A549 (cell line): ENCODE measurements at regions not wholly inside any gene's neighbourhood (a gene's known extent, or its start where the extent isn't known, plus 50 kb on each side); places are given as distances from the start of the nearest gene placed in this dataset.
A peak's percentile ranks its signal among the peaks of the same experiment; 100 is the strongest.

Source experiments
- ATAC-seq, 2 experiments: fragments of 200-7000 bp in 1 of 2; fragments of >200 bp in 1 of 2; cut with Nextera tagmentation in 1 of 2; cut with Tn5 transposase in 1 of 2; 3 replicates each; pipeline versions ENCODE4 v1.8.0 to v1.9.1; 2018 to 2020; ENCODE audit warnings: mild to moderate bottlenecking in 1 of 2, moderate library complexity in 1 of 2
- CTCF ChIA-PET: fragments of 300-600 bp; sonication (Branson Sonifier 250); formaldehyde crosslinking; extraction: SDS; loops from one replicate; lab custom pipeline; 2021; ENCODE audit warnings: antibody characterized with exemption, inconsistent platforms; lab: Yijun Ruan, JAX
- POLR2A ChIA-PET: fragments of 350-600 bp; formaldehyde crosslinking; extraction: SDS; loops from one replicate; lab custom pipeline; 2021; ENCODE audit warnings: antibody characterized with exemption, inconsistent platforms; lab: Yijun Ruan, JAX
- DNase-seq, 2 experiments: peaks; one replicate each; pipeline versions ENCODE4 v3.0.0 to v3.0.0-alpha.2; 2011 to 2016; ENCODE audit warnings: low read depth in 1 of 2, low spot score in 1 of 2
- FAIRE-seq: peaks from 2 replicates; lab custom pipeline; 2011; peaks lifted over from hg19 to GRCh38; lab: Jason Lieb, UNC
- H3K27ac ChIP-seq, 2 experiments: fragments of >200 bp; sonication (Bioruptor Twin); formaldehyde crosslinking; 3 replicates each; pipeline ENCODE4 v1.5.1; 2016 to 2017
- H3K4me1 ChIP-seq: fragments of >200 bp; sonication (Bioruptor Twin); formaldehyde crosslinking; 3 replicates; pipeline ENCODE4 v1.6.1; 2016
- H3K4me2 ChIP-seq: fragments of >200 bp; sonication (Bioruptor Twin); formaldehyde crosslinking; 3 replicates; pipeline ENCODE4 v1.6.1; 2016
- H3K4me3 ChIP-seq: fragments of >200 bp; sonication (Bioruptor Twin); formaldehyde crosslinking; 3 replicates; pipeline ENCODE4 v1.5.1; 2016
- H3K9me3 ChIP-seq: fragments of >200 bp; sonication (Bioruptor Twin); formaldehyde crosslinking; 3 replicates; pipeline ENCODE4 v1.6.1; 2016
- CBX2 ChIP-seq: fragments of 200-600 bp; sonication (generic); IDR thresholded peaks from 2 replicates; pipeline ENCODE4 v1.6.1; 2016; ENCODE audit warnings: low read depth, mild to moderate bottlenecking, borderline replicate concordance
- CEBPB ChIP-seq, 2 experiments: fragments of >200 bp in 1 of 2; sonication (Bioruptor Twin) in 1 of 2; formaldehyde crosslinking in 1 of 2; IDR thresholded peaks; 2 replicates each; pipeline ENCODE4 v1.6.1; 2012 to 2016
- EHMT2 ChIP-seq: fragments of 200-600 bp; sonication (generic); IDR thresholded peaks from 2 replicates; pipeline ENCODE4 v1.6.1; 2016; ENCODE audit warnings: antibody characterized with exemption, low read depth, mild to moderate bottlenecking, moderate library complexity
- EP300 ChIP-seq, 2 experiments: fragments of >200 bp; sonication (Bioruptor Twin); formaldehyde crosslinking; IDR thresholded peaks; 2 replicates in 1 of 2; 3 replicates in 1 of 2; pipeline ENCODE4 v1.6.1; 2016 to 2017
- FOXS1 ChIP-seq: fragments of 250-450 bp; sonication (Bioruptor Pico); IDR thresholded peaks from 2 replicates; pipeline ENCODE4 v1.5.0; 2020; ENCODE audit warnings: mild to moderate bottlenecking, moderate library complexity
- HEYL ChIP-seq: fragments of 250-450 bp; sonication (Bioruptor Pico); IDR thresholded peaks from 2 replicates; pipeline ENCODE4 v1.8.0; 2021; ENCODE audit warnings: mild to moderate bottlenecking, moderate library complexity
- HOXB13 ChIP-seq: fragments of 250-450 bp; sonication (Bioruptor Pico); IDR thresholded peaks from 2 replicates; pipeline ENCODE4 v1.5.0; 2020; ENCODE audit warnings: low read depth, mild to moderate bottlenecking, moderate library complexity
- HOXB5 ChIP-seq: fragments of 250-450 bp; sonication (Bioruptor Pico); IDR thresholded peaks from 2 replicates; pipeline ENCODE4 v1.5.0; 2020; ENCODE audit warnings: mild to moderate bottlenecking, moderate library complexity
- JUN ChIP-seq, 2 experiments: fragments of >200 bp; sonication (Bioruptor Twin); formaldehyde crosslinking; IDR thresholded peaks; 2 replicates in 1 of 2; 3 replicates in 1 of 2; pipeline ENCODE4 v1.6.1; 2016 to 2017
- JUNB ChIP-seq: fragments of >200 bp; sonication (Bioruptor Twin); formaldehyde crosslinking; IDR thresholded peaks from 2 replicates; pipeline ENCODE4 v1.6.1; 2016
- MAZ ChIP-seq: fragments of 150-350 bp; IDR thresholded peaks from 2 replicates; pipeline ENCODE4 v1.6.1; 2014; ENCODE audit warnings: antibody characterized with exemption, low read depth, low read length, borderline replicate concordance
- NFE2L2 ChIP-seq: fragments of 150-350 bp; conservative IDR thresholded peaks from 2 replicates; pipeline ENCODE4 v1.6.1; 2014; ENCODE audit warnings: low read length
- NPAS2 ChIP-seq: fragments of 250-450 bp; sonication (Bioruptor Pico); IDR thresholded peaks from 2 replicates; pipeline ENCODE4 v1.8.0; 2022; ENCODE audit warnings: mild to moderate bottlenecking, moderate library complexity, borderline replicate concordance
- PHF8 ChIP-seq: fragments of 200-600 bp; sonication (generic); IDR thresholded peaks from 2 replicates; pipeline ENCODE4 v1.6.1; 2016; ENCODE audit warnings: low read depth, mild to moderate bottlenecking, antibody characterized with exemption, moderate library complexity, borderline replicate concordance
- RAD21 ChIP-seq, 2 experiments: fragments of >200 bp in 1 of 2; sonication (Bioruptor Twin) in 1 of 2; formaldehyde crosslinking in 1 of 2; IDR thresholded peaks in 1 of 2; conservative IDR thresholded peaks in 1 of 2; 2 replicates in 1 of 2; 3 replicates in 1 of 2; pipeline ENCODE4 v1.6.1; 2012 to 2018; ENCODE audit warnings: inconsistent platforms in 1 of 2
- RNF2 ChIP-seq: fragments of 200-600 bp; sonication (generic); IDR thresholded peaks from 2 replicates; pipeline ENCODE4 v1.6.1; 2016; ENCODE audit warnings: low read depth, mild to moderate bottlenecking, antibody characterized with exemption, moderate library complexity, borderline replicate concordance
- SMC3 ChIP-seq: fragments of >200 bp; sonication (Bioruptor Twin); formaldehyde crosslinking; IDR thresholded peaks from 3 replicates; pipeline ENCODE4 v1.6.1; 2018; ENCODE audit warnings: inconsistent platforms
- ZFP36 ChIP-seq: fragments of 450-650 bp; IDR thresholded peaks from 2 replicates; pipeline ENCODE4 v1.6.1; 2014; ENCODE audit warnings: borderline replicate concordance; ENCODE audit not compliant: partially characterized antibody
- ZSCAN20 ChIP-seq: fragments of 250-450 bp; sonication (Bioruptor Pico); IDR thresholded peaks from 2 replicates; pipeline ENCODE4 v1.8.0; 2022; ENCODE audit warnings: mild to moderate bottlenecking, moderate library complexity
- WGBS: methylation state at CpG from one replicate; pipeline ENCODE4 v1.1.6; 2017; ENCODE audit errors: missing lambda C conversion rate; 5-methylcytosine and 5-hydroxymethylcytosine counted together
- TF ChIP-seq, protein P1 (sequence below): fragments of >200 bp; sonication (Bioruptor Twin); formaldehyde crosslinking; IDR thresholded peaks from 3 replicates; pipeline ENCODE4 v1.6.1; 2016
- TF ChIP-seq, protein P2 (sequence below): IDR thresholded peaks from 2 replicates; pipeline ENCODE4 v1.6.1; 2012; ENCODE audit warnings: low read depth, borderline replicate concordance
- TF ChIP-seq, protein P3 (sequence below): fragments of >200 bp; sonication (Bioruptor Twin); formaldehyde crosslinking; IDR thresholded peaks from 2 replicates; pipeline ENCODE4 v1.6.1; 2016
- TF ChIP-seq, protein P4 (sequence below): fragments of 200-600 bp; sonication (generic); IDR thresholded peaks from 2 replicates; pipeline ENCODE4 v1.6.1; 2016; ENCODE audit warnings: antibody characterized with exemption, mild to moderate bottlenecking, moderate library complexity

DNA sequence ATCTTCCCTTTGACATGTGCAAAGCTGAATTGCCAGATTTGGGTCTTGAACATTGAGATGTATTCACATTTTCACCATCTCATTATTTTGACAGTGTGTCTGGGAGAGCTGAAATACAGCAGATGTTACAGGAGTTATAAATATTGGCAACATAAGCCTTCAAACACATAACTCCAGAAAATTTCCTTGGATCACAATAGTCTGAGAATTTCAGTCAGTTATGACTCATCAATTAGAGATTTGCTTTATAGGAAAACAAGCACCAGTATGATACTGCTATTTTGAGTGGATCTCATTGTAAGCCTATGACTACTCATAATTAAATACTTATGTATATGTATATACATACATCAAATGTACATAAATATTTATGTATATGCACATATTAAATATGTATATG lies 1171.8 kb downstream of the AMY1C start:
- H3K4me1 ChIP-seq = no peaks in the 10 kb centered on the region
- no peaks in the 10 kb centered on the region for H3K9me3 ChIP-seq
- no peak overlapping the region for H3K4me2 ChIP-seq
- no peak for TF ChIP-seq MAZ
- TF ChIP-seq ZSCAN20 (CRISPR knock-in tag) = no peak
- no peak for TF ChIP-seq HEYL
- no peak for TF ChIP-seq RAD21 (conservative IDR thresholded peaks at IDR 0.05 in 1 of 2, IDR thresholded peaks at IDR 0.05 in 1 of 2)
- TF ChIP-seq JUNB = no peak
- no peak for TF ChIP-seq EHMT2
- ChIA-PET POLR2A (no interaction called here), CTCF (no interaction called here)
- peak in 1 of 2 experiments; percentile 0 for DNase-seq
- ATAC-seq = no peak
- no peak overlapping the region for H3K4me3 ChIP-seq
- FAIRE-seq = no peak
- H3K27ac ChIP-seq = no peak overlapping the region

DNA sequence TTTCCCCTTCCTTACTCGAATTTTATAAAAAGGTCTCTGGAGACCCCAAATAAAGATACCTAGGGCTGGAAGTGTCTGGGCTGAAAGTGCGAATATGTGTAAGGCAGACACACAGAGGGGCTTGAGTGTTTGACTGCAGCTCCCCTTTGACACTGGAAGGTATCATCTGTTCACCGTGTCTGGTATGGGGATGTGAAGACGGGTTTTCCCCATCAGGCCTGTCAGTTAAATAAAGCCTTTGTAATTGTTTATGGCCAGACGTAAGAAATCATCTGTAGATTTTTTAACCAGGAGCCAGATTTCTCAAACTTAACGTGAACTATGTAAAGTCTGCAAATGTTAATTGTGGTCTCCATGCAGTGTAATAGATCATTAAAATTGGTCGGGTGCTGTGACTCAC lies 1173.4 kb downstream of the AMY1C start:
- Histone ChIP-seq H3K9me3 (no peaks in the 10 kb centered on the region), H3K4me1 (no peaks in the 10 kb centered on the region), H3K27ac (no peak overlapping the region), H3K4me3 (no peak overlapping the region), H3K4me2 (no peak overlapping the region)
- DNase-seq (no peak), FAIRE-seq (no peak), ATAC-seq (no peak)
- TF ChIP-seq, protein P1, sequence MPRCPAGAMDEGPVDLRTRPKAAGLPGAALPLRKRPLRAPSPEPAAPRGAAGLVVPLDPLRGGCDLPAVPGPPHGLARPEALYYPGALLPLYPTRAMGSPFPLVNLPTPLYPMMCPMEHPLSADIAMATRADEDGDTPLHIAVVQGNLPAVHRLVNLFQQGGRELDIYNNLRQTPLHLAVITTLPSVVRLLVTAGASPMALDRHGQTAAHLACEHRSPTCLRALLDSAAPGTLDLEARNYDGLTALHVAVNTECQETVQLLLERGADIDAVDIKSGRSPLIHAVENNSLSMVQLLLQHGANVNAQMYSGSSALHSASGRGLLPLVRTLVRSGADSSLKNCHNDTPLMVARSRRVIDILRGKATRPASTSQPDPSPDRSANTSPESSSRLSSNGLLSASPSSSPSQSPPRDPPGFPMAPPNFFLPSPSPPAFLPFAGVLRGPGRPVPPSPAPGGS = no peak
- TF ChIP-seq JUN (IDR thresholded peaks at IDR 0.05) (no peak), NPAS2 (CRISPR knock-in tag) (no peak), SMC3 (no peak)
- TF ChIP-seq, protein P2, sequence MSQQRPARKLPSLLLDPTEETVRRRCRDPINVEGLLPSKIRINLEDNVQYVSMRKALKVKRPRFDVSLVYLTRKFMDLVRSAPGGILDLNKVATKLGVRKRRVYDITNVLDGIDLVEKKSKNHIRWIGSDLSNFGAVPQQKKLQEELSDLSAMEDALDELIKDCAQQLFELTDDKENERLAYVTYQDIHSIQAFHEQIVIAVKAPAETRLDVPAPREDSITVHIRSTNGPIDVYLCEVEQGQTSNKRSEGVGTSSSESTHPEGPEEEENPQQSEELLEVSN = no peak
- ChIA-PET POLR2A (no interaction called here), CTCF (no interaction called here)
- WGBS = 11% methylated on average over 7 of the region's 7 CpGs

DNA sequence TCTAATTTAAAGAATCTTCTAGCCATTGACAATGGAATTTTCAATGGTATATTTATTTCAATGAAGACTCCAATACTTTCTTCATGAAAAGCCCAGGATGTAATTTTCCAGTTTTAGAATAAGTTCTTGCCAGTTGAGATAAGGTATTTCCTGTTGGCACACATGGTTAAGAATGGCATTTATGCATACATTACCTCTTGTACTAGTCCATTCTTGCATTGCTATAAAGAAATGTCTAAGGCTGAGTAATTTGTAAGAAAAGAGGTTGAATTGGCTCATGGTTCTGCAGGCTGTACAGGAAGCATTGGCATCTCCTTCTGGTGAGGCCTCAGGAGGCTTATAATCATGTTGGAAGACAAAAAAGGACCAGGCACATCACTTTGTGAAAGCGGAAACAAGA lies 1179.6 kb downstream of the AMY1C start:
- no peak for TF ChIP-seq CBX2
- TF ChIP-seq HOXB5 (CRISPR knock-in tag) = no peak
- TF ChIP-seq ZFP36 = no peak
- no peak for TF ChIP-seq NFE2L2
- TF ChIP-seq, protein P1 = no peak
- TF ChIP-seq CEBPB (IDR thresholded peaks at IDR 0.05) = no peak
- TF ChIP-seq HOXB13 (CRISPR knock-in tag) = no peak
- TF ChIP-seq NPAS2 (CRISPR knock-in tag) = no peak
- TF ChIP-seq, protein P3, sequence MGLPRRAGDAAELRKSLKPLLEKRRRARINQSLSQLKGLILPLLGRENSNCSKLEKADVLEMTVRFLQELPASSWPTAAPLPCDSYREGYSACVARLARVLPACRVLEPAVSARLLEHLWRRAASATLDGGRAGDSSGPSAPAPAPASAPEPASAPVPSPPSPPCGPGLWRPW = no peak
- no peak for TF ChIP-seq PHF8
- TF ChIP-seq RNF2 = no peak
- TF ChIP-seq, protein P4, sequence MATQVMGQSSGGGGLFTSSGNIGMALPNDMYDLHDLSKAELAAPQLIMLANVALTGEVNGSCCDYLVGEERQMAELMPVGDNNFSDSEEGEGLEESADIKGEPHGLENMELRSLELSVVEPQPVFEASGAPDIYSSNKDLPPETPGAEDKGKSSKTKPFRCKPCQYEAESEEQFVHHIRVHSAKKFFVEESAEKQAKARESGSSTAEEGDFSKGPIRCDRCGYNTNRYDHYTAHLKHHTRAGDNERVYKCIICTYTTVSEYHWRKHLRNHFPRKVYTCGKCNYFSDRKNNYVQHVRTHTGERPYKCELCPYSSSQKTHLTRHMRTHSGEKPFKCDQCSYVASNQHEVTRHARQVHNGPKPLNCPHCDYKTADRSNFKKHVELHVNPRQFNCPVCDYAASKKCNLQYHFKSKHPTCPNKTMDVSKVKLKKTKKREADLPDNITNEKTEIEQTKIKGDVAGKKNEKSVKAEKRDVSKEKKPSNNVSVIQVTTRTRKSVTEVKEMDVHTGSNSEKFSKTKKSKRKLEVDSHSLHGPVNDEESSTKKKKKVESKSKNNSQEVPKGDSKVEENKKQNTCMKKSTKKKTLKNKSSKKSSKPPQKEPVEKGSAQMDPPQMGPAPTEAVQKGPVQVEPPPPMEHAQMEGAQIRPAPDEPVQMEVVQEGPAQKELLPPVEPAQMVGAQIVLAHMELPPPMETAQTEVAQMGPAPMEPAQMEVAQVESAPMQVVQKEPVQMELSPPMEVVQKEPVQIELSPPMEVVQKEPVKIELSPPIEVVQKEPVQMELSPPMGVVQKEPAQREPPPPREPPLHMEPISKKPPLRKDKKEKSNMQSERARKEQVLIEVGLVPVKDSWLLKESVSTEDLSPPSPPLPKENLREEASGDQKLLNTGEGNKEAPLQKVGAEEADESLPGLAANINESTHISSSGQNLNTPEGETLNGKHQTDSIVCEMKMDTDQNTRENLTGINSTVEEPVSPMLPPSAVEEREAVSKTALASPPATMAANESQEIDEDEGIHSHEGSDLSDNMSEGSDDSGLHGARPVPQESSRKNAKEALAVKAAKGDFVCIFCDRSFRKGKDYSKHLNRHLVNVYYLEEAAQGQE = no peak
- TF ChIP-seq EP300 (IDR thresholded peaks at IDR 0.05) = no peak
- TF ChIP-seq FOXS1 (CRISPR knock-in tag) = no peak
- 38% methylated on average over 1 of the region's 1 CpG for WGBS
- POLR2A ChIA-PET = no interaction called here
- H3K4me2 ChIP-seq = no peak overlapping the region
- H3K4me1 ChIP-seq = no peaks in the 10 kb centered on the region
- no peak overlapping the region for H3K4me3 ChIP-seq
- CTCF ChIA-PET = no interaction called here
- no peak for FAIRE-seq
- H3K27ac ChIP-seq = no peak overlapping the region
- H3K9me3 ChIP-seq = no peaks in the 10 kb centered on the region
- no peak for ATAC-seq
- no peak for DNase-seq
